Panc1 (cell line): ENCODE measurements at regions not wholly inside any gene's neighbourhood (a gene's known extent, or its start where the extent isn't known, plus 50 kb on each side); places are given as distances from the start of the nearest gene placed in this dataset.

ENCODE experiments used
- ATAC-seq: fragments of 200-7000 bp; cut with Tn5 transposase; 2 replicates; pipeline ENCODE4 v1.9.1; 2020; ENCODE audit warnings: mild to moderate bottlenecking, moderate library complexity
- BruUV-seq: library from RNA; stranded (reverse); fragments of 400-500 nt; replicated peaks from 2 replicates; lab custom pipeline; 2021; lab: Mats Ljungman, UMichigan
- CTCF ChIA-PET: fragments of 300-600 bp; sonication (Branson Sonifier 250); formaldehyde crosslinking; loops from one replicate; lab custom pipeline; 2022; ENCODE audit warnings: antibody characterized with exemption; lab: Charles Lee
- POLR2A ChIA-PET: fragments of 300-600 bp; sonication (Branson Sonifier 250); formaldehyde crosslinking; loops from one replicate; lab custom pipeline; 2022; ENCODE audit warnings: antibody characterized with exemption; lab: Charles Lee
- DNase-seq: peaks from one replicate; pipeline ENCODE4 v3.0.0-alpha.2; 2010; ENCODE audit warnings: low read depth, low spot score
- H3K27ac ChIP-seq: 2 replicates; pipeline ENCODE4 v1.5.1; 2011; ENCODE audit warnings: mild to moderate bottlenecking, low read length, inconsistent platforms
- H3K27me3 ChIP-seq: fragments of 200-500 bp; sonication (Bioruptor generic); 2 replicates; pipeline ENCODE4 v1.6.0; 2014; ENCODE audit warnings: low read length, inconsistent platforms; ENCODE audit not compliant: control insufficient read depth, insufficient read depth
- H3K36me3 ChIP-seq: fragments of 200-500 bp; sonication (Bioruptor generic); 2 replicates; pipeline ENCODE4 v1.5.1; 2014; ENCODE audit warnings: inconsistent platforms, mild to moderate bottlenecking, low read length, moderate library complexity; ENCODE audit not compliant: control insufficient read depth, insufficient read depth
- H3K4me1 ChIP-seq: 2 replicates; pipeline ENCODE4 v1.5.1; 2011; ENCODE audit warnings: inconsistent platforms, mild to moderate bottlenecking, low read length, moderate library complexity; ENCODE audit not compliant: control insufficient read depth, insufficient read depth
- H3K4me3 ChIP-seq, 2 experiments: 2 replicates each; pipeline ENCODE4 v1.5.1; 2011 to 2012; ENCODE audit warnings: low read depth in 2 of 2, low read length in 2 of 2, mild to moderate bottlenecking in 2 of 2, inconsistent platforms in 1 of 2, moderate library complexity in 1 of 2
- H3K9me3 ChIP-seq: fragments of 200-500 bp; sonication (Bioruptor generic); 2 replicates; pipeline ENCODE4 v1.5.1; 2014; ENCODE audit warnings: low read depth, mild to moderate bottlenecking, inconsistent platforms, low read length, moderate library complexity; ENCODE audit not compliant: control insufficient read depth, insufficient read depth
- POLR2AphosphoS5 ChIP-seq: IDR thresholded peaks from 2 replicates; pipeline ENCODE4 v1.6.1; 2012; ENCODE audit warnings: mild to moderate bottlenecking, low read depth, low read length, moderate library complexity
- SIN3A ChIP-seq: IDR thresholded peaks from 2 replicates; pipeline ENCODE4 v1.6.1; 2012; ENCODE audit warnings: low read depth, mild to moderate bottlenecking, low read length, moderate library complexity, borderline replicate concordance; ENCODE audit not compliant: insufficient read depth
- TCF7L2 ChIP-seq: IDR thresholded peaks from 2 replicates; pipeline ENCODE4 v1.6.1; 2011; ENCODE audit warnings: mild to moderate bottlenecking, low read depth, low read length, inconsistent platforms
- in situ Hi-C: cut with HindIII; loops from 2 replicates; pipeline ENCODE4 v1.10.0; 2016; ENCODE audit warnings: low sequenced_read_pairs, low pct_unique_long_range_greater_than_20kb
- intact Hi-C: fragments of 100-400 bp; cut with micrococcal nuclease; formaldehyde crosslinking; loops from one replicate; pipeline ENCODE4 v1.10.0; 2022; ENCODE audit not compliant: unreplicated experiment
- TF ChIP-seq, protein P1 (sequence below), 2 experiments: IDR thresholded peaks; 2 replicates each; pipeline ENCODE4 v1.6.1; 2011 to 2012; ENCODE audit warnings: low read depth in 2 of 2, control low read depth in 1 of 2, low read length in 1 of 2, mild to moderate bottlenecking in 1 of 2, moderate library complexity in 1 of 2; ENCODE audit not compliant: insufficient read depth in 1 of 2
- TF ChIP-seq, protein P2 (sequence below): fragments of 450-650 bp; IDR thresholded peaks from 2 replicates; pipeline ENCODE4 v1.5.1; 2017; ENCODE audit warnings: mild to moderate bottlenecking

DNA sequence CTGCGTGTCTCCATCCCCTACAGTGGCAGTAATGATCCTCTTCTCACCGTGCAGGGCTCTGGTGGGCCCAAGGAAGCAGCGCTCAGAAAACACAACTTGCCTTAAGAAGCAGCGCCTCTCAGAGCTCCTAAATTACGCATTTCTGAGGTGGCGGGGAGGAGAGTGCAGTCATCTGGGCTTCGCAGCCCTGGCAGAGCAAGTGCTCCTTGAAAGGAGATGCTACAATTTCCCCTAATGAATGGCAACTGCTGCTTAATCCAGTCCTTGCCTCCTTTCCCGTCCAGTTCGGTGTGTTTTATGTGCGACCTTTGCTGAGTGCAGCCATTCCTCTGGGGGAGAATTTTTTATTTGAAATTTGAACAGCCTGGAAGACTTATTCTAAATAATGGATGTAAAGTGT, 287.3 kb downstream of the PTPRU start:
- intact Hi-C loops (no loop called here), in situ Hi-C loops (no loop called here)
- Histone ChIP-seq H3K36me3 (no peaks in the 10 kb centered on the region), H3K27ac (no peak overlapping the region), H3K4me1 (no peaks in the 10 kb centered on the region; the same call in 1 of the 2 replicates), H3K9me3 (no peaks in the 10 kb centered on the region), H3K4me3 (no peak overlapping the region), H3K27me3 (peaks cover 2% of the 10 kb centered on the region; the same call in 1 of the 2 replicates)
- ATAC-seq (no peak), DNase-seq (no peak)
- no TSS peak for BruUV-seq
- ChIA-PET CTCF (no interaction called here), POLR2A (no interaction called here)
- TF ChIP-seq TCF7L2 = no peak
- TF ChIP-seq, protein P1, sequence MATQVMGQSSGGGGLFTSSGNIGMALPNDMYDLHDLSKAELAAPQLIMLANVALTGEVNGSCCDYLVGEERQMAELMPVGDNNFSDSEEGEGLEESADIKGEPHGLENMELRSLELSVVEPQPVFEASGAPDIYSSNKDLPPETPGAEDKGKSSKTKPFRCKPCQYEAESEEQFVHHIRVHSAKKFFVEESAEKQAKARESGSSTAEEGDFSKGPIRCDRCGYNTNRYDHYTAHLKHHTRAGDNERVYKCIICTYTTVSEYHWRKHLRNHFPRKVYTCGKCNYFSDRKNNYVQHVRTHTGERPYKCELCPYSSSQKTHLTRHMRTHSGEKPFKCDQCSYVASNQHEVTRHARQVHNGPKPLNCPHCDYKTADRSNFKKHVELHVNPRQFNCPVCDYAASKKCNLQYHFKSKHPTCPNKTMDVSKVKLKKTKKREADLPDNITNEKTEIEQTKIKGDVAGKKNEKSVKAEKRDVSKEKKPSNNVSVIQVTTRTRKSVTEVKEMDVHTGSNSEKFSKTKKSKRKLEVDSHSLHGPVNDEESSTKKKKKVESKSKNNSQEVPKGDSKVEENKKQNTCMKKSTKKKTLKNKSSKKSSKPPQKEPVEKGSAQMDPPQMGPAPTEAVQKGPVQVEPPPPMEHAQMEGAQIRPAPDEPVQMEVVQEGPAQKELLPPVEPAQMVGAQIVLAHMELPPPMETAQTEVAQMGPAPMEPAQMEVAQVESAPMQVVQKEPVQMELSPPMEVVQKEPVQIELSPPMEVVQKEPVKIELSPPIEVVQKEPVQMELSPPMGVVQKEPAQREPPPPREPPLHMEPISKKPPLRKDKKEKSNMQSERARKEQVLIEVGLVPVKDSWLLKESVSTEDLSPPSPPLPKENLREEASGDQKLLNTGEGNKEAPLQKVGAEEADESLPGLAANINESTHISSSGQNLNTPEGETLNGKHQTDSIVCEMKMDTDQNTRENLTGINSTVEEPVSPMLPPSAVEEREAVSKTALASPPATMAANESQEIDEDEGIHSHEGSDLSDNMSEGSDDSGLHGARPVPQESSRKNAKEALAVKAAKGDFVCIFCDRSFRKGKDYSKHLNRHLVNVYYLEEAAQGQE (IDR thresholded peaks at IDR 0.05; ENCODE audit: insufficient read depth in 1 of 2, low read depth in 2 of 2, low read length in 1 of 2) = no peak
- TF ChIP-seq, protein P2, sequence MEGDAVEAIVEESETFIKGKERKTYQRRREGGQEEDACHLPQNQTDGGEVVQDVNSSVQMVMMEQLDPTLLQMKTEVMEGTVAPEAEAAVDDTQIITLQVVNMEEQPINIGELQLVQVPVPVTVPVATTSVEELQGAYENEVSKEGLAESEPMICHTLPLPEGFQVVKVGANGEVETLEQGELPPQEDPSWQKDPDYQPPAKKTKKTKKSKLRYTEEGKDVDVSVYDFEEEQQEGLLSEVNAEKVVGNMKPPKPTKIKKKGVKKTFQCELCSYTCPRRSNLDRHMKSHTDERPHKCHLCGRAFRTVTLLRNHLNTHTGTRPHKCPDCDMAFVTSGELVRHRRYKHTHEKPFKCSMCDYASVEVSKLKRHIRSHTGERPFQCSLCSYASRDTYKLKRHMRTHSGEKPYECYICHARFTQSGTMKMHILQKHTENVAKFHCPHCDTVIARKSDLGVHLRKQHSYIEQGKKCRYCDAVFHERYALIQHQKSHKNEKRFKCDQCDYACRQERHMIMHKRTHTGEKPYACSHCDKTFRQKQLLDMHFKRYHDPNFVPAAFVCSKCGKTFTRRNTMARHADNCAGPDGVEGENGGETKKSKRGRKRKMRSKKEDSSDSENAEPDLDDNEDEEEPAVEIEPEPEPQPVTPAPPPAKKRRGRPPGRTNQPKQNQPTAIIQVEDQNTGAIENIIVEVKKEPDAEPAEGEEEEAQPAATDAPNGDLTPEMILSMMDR = no peak
- no peak for TF ChIP-seq POLR2AphosphoS5
- no peak for TF ChIP-seq SIN3A

DNA sequence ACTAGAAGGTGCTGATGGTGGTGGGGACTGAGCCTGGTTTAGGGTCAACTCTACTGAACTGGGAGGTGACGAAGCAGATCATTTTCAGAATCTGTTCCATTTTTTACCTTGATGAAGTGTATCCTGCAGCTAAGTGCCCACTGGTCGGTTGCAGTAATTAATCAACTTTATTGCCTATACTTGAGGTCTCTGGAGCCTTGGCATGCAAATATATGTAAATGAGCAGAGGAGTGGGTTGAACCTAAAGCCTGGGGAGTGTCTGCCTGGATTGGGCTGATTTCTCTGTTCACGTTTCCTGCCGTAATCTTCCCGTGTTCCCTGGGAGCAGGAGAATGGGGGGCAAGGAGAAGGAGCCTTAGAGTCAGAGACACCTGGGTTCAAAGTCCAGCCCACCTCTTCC, 286.8 kb downstream of the PTPRU start:
- ChIA-PET CTCF (no interaction called here), POLR2A (no interaction called here)
- Histone ChIP-seq H3K27me3 (peaks cover 2% of the 10 kb centered on the region; the same call in 1 of the 2 replicates), H3K4me3 (no peak overlapping the region), H3K27ac (no peak overlapping the region), H3K4me1 (no peaks in the 10 kb centered on the region; the same call in 1 of the 2 replicates), H3K9me3 (no peaks in the 10 kb centered on the region), H3K36me3 (no peaks in the 10 kb centered on the region)
- intact Hi-C loops = no loop called here
- DNase-seq (no peak), ATAC-seq (no peak)
- in situ Hi-C loops = no loop called here
- BruUV-seq = no TSS peak
- TF ChIP-seq TCF7L2 (no peak), SIN3A (no peak), POLR2AphosphoS5 (no peak)
- TF ChIP-seq, protein P1 (IDR thresholded peaks at IDR 0.05; ENCODE audit: insufficient read depth in 1 of 2, low read depth in 2 of 2, low read length in 1 of 2) = no peak
- TF ChIP-seq, protein P2 = no peak
